DOHH2 (cell line): ENCODE measurements at regions not wholly inside any gene's neighbourhood (a gene's known extent, or its start where the extent isn't known, plus 50 kb on each side); places are given as distances from the start of the nearest gene placed in this dataset.

Source experiments
- H3F3A ChIP-seq: fragments of 200-600 bp; sonication (generic), shearing (Covaris generic); 2 replicates; pipeline ENCODE4 v1.6.0; 2016; ENCODE audit warnings: antibody characterized with exemption, mild to moderate bottlenecking; ENCODE audit not compliant: control insufficient read depth, insufficient read depth
- H3K27ac ChIP-seq: fragments of 200-600 bp; sonication (generic); 2 replicates; pipeline ENCODE4 v1.5.1; 2014; ENCODE audit warnings: low read depth, mild to moderate bottlenecking, low read length, moderate library complexity
- H3K27me3 ChIP-seq: fragments of 200-600 bp; sonication (generic); 2 replicates; pipeline ENCODE4 v1.6.1; 2014; ENCODE audit warnings: mild to moderate bottlenecking, low read length, mixed read lengths; ENCODE audit not compliant: control insufficient read depth
- H3K36me3 ChIP-seq: fragments of 200-600 bp; sonication (generic); 2 replicates; pipeline ENCODE4 v1.6.1; 2014; ENCODE audit warnings: mild to moderate bottlenecking, low read length, moderate library complexity, mixed read lengths; ENCODE audit not compliant: control insufficient read depth
- H3K4me1 ChIP-seq: fragments of 200-600 bp; sonication (generic); 2 replicates; pipeline ENCODE4 v1.6.1; 2014; ENCODE audit warnings: mild to moderate bottlenecking, low read length, mixed read lengths; ENCODE audit not compliant: control insufficient read depth
- H3K4me2 ChIP-seq: fragments of 200-600 bp; sonication (generic); 2 replicates; pipeline ENCODE4 v1.6.0; 2014; ENCODE audit warnings: mild to moderate bottlenecking, low read length, moderate library complexity
- H3K4me3 ChIP-seq: fragments of 200-600 bp; sonication (generic); 2 replicates; pipeline ENCODE4 v1.5.1; 2014; ENCODE audit warnings: mild to moderate bottlenecking, low read length, mixed read lengths
- H3K79me2 ChIP-seq: fragments of 200-600 bp; sonication (generic); 2 replicates; pipeline ENCODE4 v1.6.1; 2014; ENCODE audit warnings: mild to moderate bottlenecking, low read length, mixed read lengths; ENCODE audit not compliant: control insufficient read depth
- H3K9me2 ChIP-seq: fragments of 200-600 bp; sonication (generic); replicated peaks from 2 replicates; pipeline ENCODE4 v1.6.1; 2014; ENCODE audit warnings: mild to moderate bottlenecking, low read length, mixed read lengths; ENCODE audit not compliant: control insufficient read depth
- H3K9me3 ChIP-seq: fragments of 200-600 bp; sonication (generic); 2 replicates; pipeline ENCODE4 v1.6.1; 2014; ENCODE audit warnings: antibody characterized with exemption, low read length, mixed read lengths; ENCODE audit not compliant: control insufficient read depth, insufficient read depth
- H4K20me1 ChIP-seq: fragments of 200-600 bp; sonication (generic); 2 replicates; pipeline ENCODE4 v1.6.0; 2014; ENCODE audit warnings: low read depth, mild to moderate bottlenecking, antibody characterized with exemption, low read length, moderate library complexity; ENCODE audit not compliant: control insufficient read depth, insufficient read depth
- EZH2phosphoT487 ChIP-seq: fragments of 200-600 bp; sonication (generic); IDR thresholded peaks from 2 replicates; pipeline ENCODE4 v1.6.1; 2017; ENCODE audit warnings: borderline replicate concordance, mild to moderate bottlenecking, antibody characterized with exemption, low read length, moderate library complexity, mixed read lengths
- TF ChIP-seq, protein P1 (sequence below): fragments of 200-600 bp; sonication (generic); IDR thresholded peaks from one replicate; pipeline ENCODE4 v1.5.1; 2014; ENCODE audit warnings: antibody characterized with exemption, mild to moderate bottlenecking, low read depth, low read length; ENCODE audit not compliant: poor library complexity, severe bottlenecking

DNA sequence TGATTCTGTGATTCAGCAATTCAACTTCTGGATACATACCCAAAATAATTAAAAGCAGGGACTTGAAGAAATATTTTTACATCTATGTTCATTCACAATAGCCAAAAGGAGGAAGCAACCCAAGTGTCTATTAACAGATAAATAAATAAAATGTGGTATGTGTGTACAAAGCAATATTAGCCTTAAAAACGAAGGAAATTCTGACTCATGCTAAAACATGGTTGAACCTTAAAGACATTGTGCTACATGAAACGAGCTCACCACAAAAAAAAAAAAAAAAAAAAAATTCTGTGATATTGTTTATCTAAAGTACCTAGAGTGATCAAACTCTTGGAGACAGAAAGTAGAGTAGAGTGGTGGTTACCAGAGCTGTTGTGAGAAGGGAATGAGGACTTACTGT, 54.8 kb upstream of the TFAP2D start:
- Histone ChIP-seq H3F3A (no peaks in the 10 kb centered on the region), H4K20me1 (no peaks in the 10 kb centered on the region), H3K79me2 (no peaks in the 10 kb centered on the region), H3K9me3 (no peaks in the 10 kb centered on the region), H3K4me1 (no peaks in the 10 kb centered on the region), H3K36me3 (no peaks in the 10 kb centered on the region), H3K4me3 (no peak overlapping the region), H3K9me2 (no peaks in the 10 kb centered on the region), H3K27me3 (no peaks in the 10 kb centered on the region), H3K4me2 (no peak overlapping the region), H3K27ac (no peak overlapping the region)
- TF ChIP-seq, protein P1, sequence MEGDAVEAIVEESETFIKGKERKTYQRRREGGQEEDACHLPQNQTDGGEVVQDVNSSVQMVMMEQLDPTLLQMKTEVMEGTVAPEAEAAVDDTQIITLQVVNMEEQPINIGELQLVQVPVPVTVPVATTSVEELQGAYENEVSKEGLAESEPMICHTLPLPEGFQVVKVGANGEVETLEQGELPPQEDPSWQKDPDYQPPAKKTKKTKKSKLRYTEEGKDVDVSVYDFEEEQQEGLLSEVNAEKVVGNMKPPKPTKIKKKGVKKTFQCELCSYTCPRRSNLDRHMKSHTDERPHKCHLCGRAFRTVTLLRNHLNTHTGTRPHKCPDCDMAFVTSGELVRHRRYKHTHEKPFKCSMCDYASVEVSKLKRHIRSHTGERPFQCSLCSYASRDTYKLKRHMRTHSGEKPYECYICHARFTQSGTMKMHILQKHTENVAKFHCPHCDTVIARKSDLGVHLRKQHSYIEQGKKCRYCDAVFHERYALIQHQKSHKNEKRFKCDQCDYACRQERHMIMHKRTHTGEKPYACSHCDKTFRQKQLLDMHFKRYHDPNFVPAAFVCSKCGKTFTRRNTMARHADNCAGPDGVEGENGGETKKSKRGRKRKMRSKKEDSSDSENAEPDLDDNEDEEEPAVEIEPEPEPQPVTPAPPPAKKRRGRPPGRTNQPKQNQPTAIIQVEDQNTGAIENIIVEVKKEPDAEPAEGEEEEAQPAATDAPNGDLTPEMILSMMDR = no peak
- TF ChIP-seq EZH2phosphoT487 = no peak

DNA sequence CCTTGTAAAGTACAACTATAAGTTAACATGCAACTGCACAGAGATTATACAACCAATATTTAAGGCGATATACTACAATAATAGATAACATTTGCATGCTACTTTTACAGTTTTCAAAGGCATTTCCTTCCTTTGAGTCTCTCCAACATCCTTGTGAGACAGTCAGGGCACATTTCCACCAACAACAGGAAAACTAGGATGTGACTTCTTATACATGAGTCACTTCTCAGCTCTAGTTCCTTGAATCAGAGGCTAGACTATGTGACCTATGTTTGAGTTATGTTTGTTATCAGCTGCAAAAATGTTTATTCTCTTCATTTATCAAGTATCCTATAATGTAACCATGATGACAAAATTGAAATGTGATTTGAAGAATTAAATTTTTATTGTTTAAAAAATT, 51.7 kb upstream of the TFAP2D start:
- Histone ChIP-seq H3F3A (no peaks in the 10 kb centered on the region), H3K27ac (no peak overlapping the region)

More for the DNA sequence above, 51.7 kb upstream of the TFAP2D start:
- Histone ChIP-seq H3K9me2 (no peaks in the 10 kb centered on the region), H3K4me3 (no peak overlapping the region), H3K9me3 (no peaks in the 10 kb centered on the region), H3K4me2 (no peak overlapping the region), H4K20me1 (no peaks in the 10 kb centered on the region), H3K27me3 (no peaks in the 10 kb centered on the region), H3K79me2 (no peaks in the 10 kb centered on the region), H3K4me1 (no peaks in the 10 kb centered on the region), H3K36me3 (no peaks in the 10 kb centered on the region)
- no peak for TF ChIP-seq EZH2phosphoT487
- TF ChIP-seq, protein P1 = no peak
